PC-9 (cell line): ENCODE measurements at regions not wholly inside any gene's neighbourhood (a gene's known extent, or its start where the extent isn't known, plus 50 kb on each side); places are given as distances from the start of the nearest gene placed in this dataset.

Experiments used
- BruUV-seq: library from RNA; stranded (reverse); fragments of 400-500 nt; replicated peaks from 2 replicates; lab custom pipeline; 2021; lab: Mats Ljungman, UMichigan
- CTCF ChIA-PET: fragments of 300-600 bp; sonication (Branson Sonifier 250); formaldehyde crosslinking; loops from one replicate; lab custom pipeline; 2022; ENCODE audit warnings: antibody characterized with exemption; lab: Charles Lee
- POLR2A ChIA-PET: fragments of 300-600 bp; sonication (Branson Sonifier 250); formaldehyde crosslinking; loops from one replicate; lab custom pipeline; 2022; ENCODE audit warnings: antibody characterized with exemption; ENCODE audit not compliant: unreplicated experiment; lab: Charles Lee
- DNase-seq, 2 experiments: peaks; one replicate each; pipeline versions ENCODE4 v3.0.0 to v3.0.0-alpha.2; 2015 to 2022; ENCODE audit warnings: mixed read lengths in 1 of 2
- H2AFZ ChIP-seq: fragments of 200-600 bp; sonication (generic); 2 replicates; pipeline ENCODE4 v1.8.1; 2017; ENCODE audit warnings: antibody characterized with exemption
- H3F3A ChIP-seq: fragments of 200-600 bp; sonication (generic); 2 replicates; pipeline ENCODE4 v1.8.1; 2017; ENCODE audit warnings: antibody characterized with exemption, mild to moderate bottlenecking, low read depth; ENCODE audit not compliant: insufficient read depth
- H3K27ac ChIP-seq: fragments of 200-600 bp; sonication (generic); 2 replicates; pipeline ENCODE4 v1.6.1; 2016; ENCODE audit warnings: mixed run types
- H3K27me3 ChIP-seq: fragments of 200-600 bp; sonication (generic); 2 replicates; pipeline ENCODE4 v1.6.1; 2016; ENCODE audit warnings: low read depth, mixed run types; ENCODE audit not compliant: insufficient read depth
- H3K36me3 ChIP-seq: fragments of 200-600 bp; sonication (generic); 2 replicates; pipeline ENCODE4 v1.6.1; 2016; ENCODE audit warnings: low read depth, mixed run types
- H3K4me1 ChIP-seq: fragments of 200-600 bp; sonication (generic); replicated peaks from 2 replicates; pipeline ENCODE4 v1.6.1; 2016; ENCODE audit warnings: mixed run types; ENCODE audit not compliant: insufficient read depth
- H3K4me2 ChIP-seq: fragments of 200-600 bp; sonication (generic); 2 replicates; pipeline ENCODE4 v1.6.1; 2017; ENCODE audit warnings: mixed run types
- H3K4me3 ChIP-seq: fragments of 200-600 bp; sonication (generic); 2 replicates; pipeline ENCODE4 v1.6.1; 2016; ENCODE audit warnings: mixed run types
- H3K79me2 ChIP-seq: fragments of 200-600 bp; sonication (generic); 2 replicates; pipeline ENCODE4 v1.6.1; 2017; ENCODE audit warnings: low read depth, mixed run types
- H3K9me2 ChIP-seq: fragments of 200-600 bp; sonication (generic); 2 replicates; pipeline ENCODE4 v1.8.1; 2017; ENCODE audit warnings: mild to moderate bottlenecking; ENCODE audit not compliant: insufficient read depth
- H3K9me3 ChIP-seq: fragments of 200-600 bp; sonication (generic); 2 replicates; pipeline ENCODE4 v1.8.1; 2016; ENCODE audit warnings: low read depth; ENCODE audit not compliant: insufficient read depth
- H4K20me1 ChIP-seq: fragments of 200-600 bp; sonication (generic); 2 replicates; pipeline ENCODE4 v1.8.1; 2017; ENCODE audit not compliant: insufficient read depth
- EZH2 ChIP-seq: fragments of 200-600 bp; sonication (generic); IDR thresholded peaks from 2 replicates; pipeline ENCODE4 v1.8.0; 2017; ENCODE audit warnings: antibody characterized with exemption, low read depth
- intact Hi-C: fragments of 100-400 bp; cut with micrococcal nuclease; formaldehyde crosslinking; loops from one replicate; pipeline ENCODE4 v1.10.0; 2022; ENCODE audit not compliant: unreplicated experiment
- TF ChIP-seq, protein P1 (sequence below): fragments of 200-600 bp; sonication (generic); conservative IDR thresholded peaks from 2 replicates; pipeline ENCODE4 v1.6.1; 2017; ENCODE audit warnings: mixed run types, antibody characterized with exemption, mild to moderate bottlenecking, moderate library complexity

DNA sequence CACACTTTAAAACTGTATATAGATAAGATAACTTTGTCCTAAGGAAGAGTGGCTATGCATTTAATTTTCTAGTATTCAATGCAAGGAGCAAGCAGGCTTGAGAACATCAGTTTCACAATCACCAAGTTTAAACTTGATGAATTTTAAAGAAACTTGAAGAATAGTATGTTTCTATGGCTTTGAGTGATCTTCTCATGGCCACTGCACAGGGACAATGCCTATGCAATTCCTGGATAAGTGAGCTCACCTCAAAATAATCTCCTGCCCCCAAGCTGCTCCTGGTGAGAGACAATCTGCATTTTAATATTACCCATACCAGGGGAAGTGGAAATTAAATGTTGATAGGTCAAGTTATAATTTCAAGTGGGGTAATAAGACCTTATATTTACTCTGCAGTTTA lies 376.6 kb upstream of the CBLB start:
- Histone ChIP-seq H3K9me2 (0 out of 2 replicates have a peak, but pooled peaks cover 9% of the 10 kb centered on the region), H3K36me3 (no peaks in the 10 kb centered on the region), H3K27me3 (no peaks in the 10 kb centered on the region), H3K79me2 (no peaks in the 10 kb centered on the region), H3K27ac (no peak overlapping the region), H2AFZ (no peak overlapping the region), H3K4me1 (no peaks in the 10 kb centered on the region), H3K4me3 (no peak overlapping the region), H3K4me2 (no peak overlapping the region), H4K20me1 (no peaks in the 10 kb centered on the region), H3K9me3 (0 out of 2 replicates have a peak, but pooled peaks cover 3% of the 10 kb centered on the region), H3F3A (no peaks in the 10 kb centered on the region)
- DNase-seq: no peak
- intact Hi-C loops: no loop called here
- POLR2A ChIA-PET: interaction anchor here (0.6 kb wide), 1 partner anchor 56 kb away, joined by 7 read pairs; no protein-coding TSS in a partner anchor
- BruUV-seq: no TSS peak
- TF ChIP-seq EZH2: no peak
- TF ChIP-seq, protein P1, sequence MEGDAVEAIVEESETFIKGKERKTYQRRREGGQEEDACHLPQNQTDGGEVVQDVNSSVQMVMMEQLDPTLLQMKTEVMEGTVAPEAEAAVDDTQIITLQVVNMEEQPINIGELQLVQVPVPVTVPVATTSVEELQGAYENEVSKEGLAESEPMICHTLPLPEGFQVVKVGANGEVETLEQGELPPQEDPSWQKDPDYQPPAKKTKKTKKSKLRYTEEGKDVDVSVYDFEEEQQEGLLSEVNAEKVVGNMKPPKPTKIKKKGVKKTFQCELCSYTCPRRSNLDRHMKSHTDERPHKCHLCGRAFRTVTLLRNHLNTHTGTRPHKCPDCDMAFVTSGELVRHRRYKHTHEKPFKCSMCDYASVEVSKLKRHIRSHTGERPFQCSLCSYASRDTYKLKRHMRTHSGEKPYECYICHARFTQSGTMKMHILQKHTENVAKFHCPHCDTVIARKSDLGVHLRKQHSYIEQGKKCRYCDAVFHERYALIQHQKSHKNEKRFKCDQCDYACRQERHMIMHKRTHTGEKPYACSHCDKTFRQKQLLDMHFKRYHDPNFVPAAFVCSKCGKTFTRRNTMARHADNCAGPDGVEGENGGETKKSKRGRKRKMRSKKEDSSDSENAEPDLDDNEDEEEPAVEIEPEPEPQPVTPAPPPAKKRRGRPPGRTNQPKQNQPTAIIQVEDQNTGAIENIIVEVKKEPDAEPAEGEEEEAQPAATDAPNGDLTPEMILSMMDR: no peak
- CTCF ChIA-PET: interaction anchor here (0.5 kb wide), 1 partner anchor 61 kb away, joined by 3 read pairs; no protein-coding TSS in a partner anchor

DNA sequence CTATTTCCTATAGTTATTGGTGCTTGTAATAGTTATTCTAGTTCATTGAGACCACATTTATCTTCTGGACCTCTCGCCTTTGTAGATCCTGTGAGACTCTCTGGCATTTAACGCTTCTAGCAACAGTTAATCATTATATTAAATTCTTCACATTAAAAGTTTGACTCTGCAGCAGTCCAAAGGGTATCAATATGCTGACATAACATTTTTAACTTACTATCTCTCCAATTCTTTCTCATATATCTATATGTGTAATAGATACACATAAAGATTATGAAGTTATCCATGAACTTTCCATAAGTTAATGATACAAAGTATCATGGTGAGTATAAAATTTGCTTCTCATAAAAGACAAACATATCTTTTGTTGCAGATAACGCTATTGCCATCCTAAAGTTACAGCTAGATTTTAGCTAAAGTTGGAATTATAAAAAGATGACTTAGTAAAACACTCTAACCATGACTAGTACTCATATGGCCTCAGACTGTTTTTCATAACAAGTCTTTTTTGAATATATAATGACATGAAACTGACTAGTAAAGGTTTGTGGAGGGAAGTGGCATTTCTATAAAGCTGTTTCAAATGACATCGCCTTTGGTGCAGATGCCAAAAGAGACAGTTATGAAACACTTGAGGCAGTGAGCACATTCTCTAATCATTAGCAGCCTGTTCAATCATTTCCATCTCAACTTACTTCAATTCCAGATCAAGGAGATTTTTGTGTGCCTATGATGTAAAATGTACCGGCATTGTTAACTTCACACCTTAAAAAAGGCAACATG lies 379.3 kb upstream of the CBLB start:
- H2AFZ ChIP-seq: no peak overlapping the region
- intact Hi-C loops: no loop called here
- H3K27ac ChIP-seq: no peak overlapping the region
- ChIA-PET POLR2A (no interaction called here), CTCF (no interaction called here)
- no peak for DNase-seq
- H3K4me1 ChIP-seq: no peaks in the 10 kb centered on the region
- TF ChIP-seq, protein P1: no peak
- TF ChIP-seq EZH2: no peak
- H3K9me3 ChIP-seq: peaks cover 25% of the 10 kb centered on the region
- H3K36me3 ChIP-seq: no peaks in the 10 kb centered on the region
- H3F3A ChIP-seq: no peaks in the 10 kb centered on the region
- no peaks in the 10 kb centered on the region for H3K79me2 ChIP-seq
- H4K20me1 ChIP-seq: no peaks in the 10 kb centered on the region
- BruUV-seq: no TSS peak
- H3K9me2 ChIP-seq: 0 out of 2 replicates have a peak, but pooled peaks cover 9% of the 10 kb centered on the region
- no peak overlapping the region for H3K4me2 ChIP-seq
- no peaks in the 10 kb centered on the region for H3K27me3 ChIP-seq
- H3K4me3 ChIP-seq: no peak overlapping the region

DNA sequence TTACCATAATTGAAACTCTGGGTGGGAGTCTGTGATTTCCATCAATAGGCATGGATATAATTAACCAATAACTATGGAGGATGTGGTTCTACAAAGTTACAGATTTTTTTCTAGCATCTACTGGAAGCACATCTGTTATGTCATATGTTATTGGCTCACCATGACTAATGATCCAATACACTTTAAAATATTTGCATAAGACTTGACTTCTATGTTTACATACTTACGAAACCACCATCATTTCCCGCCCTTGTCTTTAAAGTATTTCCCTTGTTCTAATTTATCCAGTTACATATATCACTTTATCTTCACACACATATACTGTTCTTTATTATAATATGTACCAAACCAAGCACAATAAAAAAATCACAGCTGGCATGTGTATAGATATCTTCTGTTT lies 380.3 kb upstream of the CBLB start:
- peaks cover 25% of the 10 kb centered on the region for H3K9me3 ChIP-seq
- H3F3A ChIP-seq: no peaks in the 10 kb centered on the region
- H3K4me2 ChIP-seq: no peak overlapping the region
- ChIA-PET CTCF (no interaction called here), POLR2A (no interaction called here)
- no peaks in the 10 kb centered on the region for H4K20me1 ChIP-seq
- no peak overlapping the region for H3K4me3 ChIP-seq
- TF ChIP-seq EZH2: no peak
- TF ChIP-seq, protein P1: no peak
- intact Hi-C loops: no loop called here
- DNase-seq: no peak
- BruUV-seq: no TSS peak
- H3K4me1 ChIP-seq: no peaks in the 10 kb centered on the region
- H3K79me2 ChIP-seq: no peaks in the 10 kb centered on the region
- H3K9me2 ChIP-seq: 0 out of 2 replicates have a peak, but pooled peaks cover 9% of the 10 kb centered on the region
- no peak overlapping the region for H2AFZ ChIP-seq
- no peak overlapping the region for H3K27ac ChIP-seq
- H3K36me3 ChIP-seq: no peaks in the 10 kb centered on the region
- no peaks in the 10 kb centered on the region for H3K27me3 ChIP-seq
